ENCODE measurements at regions not wholly inside any gene's neighbourhood (a gene's known extent, or its start where the extent isn't known, plus 50 kb on each side); places are given as distances from the start of the nearest gene placed in this dataset.

- TF ChIP-seq CTCF (IDR thresholded peaks at IDR 0.05; ENCODE audit: low read depth, low read length) (no peak), MYC (IDR thresholded peaks at IDR 0.05; ENCODE audit: low read depth, low read length) (no peak), POLR2A (IDR thresholded peaks at IDR 0.05; ENCODE audit: extremely low read depth, insufficient read length) (no peak)
Measured at GRCh38 chr20:17828598-17829144, 128.9 kb downstream of the BANF2 start.
